Endodermal cell (in vitro differentiated cells): ENCODE measurements at regions not wholly inside any gene's neighbourhood (a gene's known extent, or its start where the extent isn't known, plus 50 kb on each side); places are given as distances from the start of the nearest gene placed in this dataset.
"Not testable (repeated sequence)": the region's sequence is repeated elsewhere in the genome, so short reads cannot be mapped to it uniquely, and the experiment has no call there.

Experiments used
- DNase-seq: peaks from one replicate; pipeline ENCODE4 v3.0.0-alpha.2; 2017
- H3K27ac ChIP-seq: 2 replicates; pipeline ENCODE4 v1.5.1; 2013; ENCODE audit warnings: mild to moderate bottlenecking, low read depth, low read length, moderate library complexity
- H3K27me3 ChIP-seq: 2 replicates; pipeline ENCODE4 v1.6.1; 2013; ENCODE audit warnings: mild to moderate bottlenecking, low read length, moderate library complexity; ENCODE audit not compliant: insufficient read depth, control insufficient read depth, poor library complexity, severe bottlenecking
- H3K36me3 ChIP-seq: 2 replicates; pipeline ENCODE4 v1.7.0; 2013; ENCODE audit warnings: mild to moderate bottlenecking, low read length, moderate library complexity; ENCODE audit not compliant: control insufficient read depth, insufficient read depth
- H3K4me1 ChIP-seq: one replicate; pipeline ENCODE4 v1.7.0; 2013; ENCODE audit warnings: low read length; ENCODE audit not compliant: control insufficient read depth, insufficient read depth
- H3K4me3 ChIP-seq: 2 replicates; pipeline ENCODE4 v1.5.1; 2013; ENCODE audit warnings: mild to moderate bottlenecking, low read length, moderate library complexity
- H3K9ac ChIP-seq: 2 replicates; pipeline ENCODE4 v1.6.1; 2013; ENCODE audit warnings: mild to moderate bottlenecking, low read length, moderate library complexity; ENCODE audit not compliant: poor library complexity, severe bottlenecking; ENCODE audit errors: extremely low read depth
- H3K9me3 ChIP-seq: 2 replicates; pipeline ENCODE4 v1.6.1; 2013; ENCODE audit warnings: mild to moderate bottlenecking, low read length, moderate library complexity; ENCODE audit not compliant: control insufficient read depth
- H3K27ac Mint-ChIP-seq: 2 replicates; pipeline ENCODE4 v1.8.0; 2020; ENCODE audit warnings: mixed read lengths
- H3K27me3 Mint-ChIP-seq: 2 replicates; pipeline ENCODE4 v1.8.0; 2021; ENCODE audit warnings: mild to moderate bottlenecking, mixed read lengths; ENCODE audit not compliant: insufficient read depth
- H3K36me3 Mint-ChIP-seq: 2 replicates; pipeline ENCODE4 v1.8.0; 2020; ENCODE audit warnings: low read depth, mixed read lengths
- H3K4me1 Mint-ChIP-seq: 2 replicates; pipeline ENCODE4 v1.8.0; 2020; ENCODE audit warnings: mixed read lengths
- H3K4me3 Mint-ChIP-seq: 2 replicates; pipeline ENCODE4 v1.8.0; 2020; ENCODE audit warnings: mild to moderate bottlenecking, moderate library complexity, mixed read lengths
- H3K9me3 Mint-ChIP-seq: 2 replicates; pipeline ENCODE4 v1.8.0; 2020; ENCODE audit warnings: mild to moderate bottlenecking, mixed read lengths
- CTCF ChIP-seq: fragments of 200-600 bp; sonication (generic); conservative IDR thresholded peaks from 2 replicates; pipeline ENCODE4 v1.5.0; 2021; ENCODE audit warnings: antibody characterized with exemption, mild to moderate bottlenecking
- WGBS, 2 experiments: methylation state at CpG; one replicate each; pipeline versions ENCODE4 v1.1.5 to v1.1.7; 2013; ENCODE audit warnings: missing lambda C conversion rate in 2 of 2, mixed read lengths in 1 of 2; ENCODE audit not compliant: insufficient coverage in 1 of 2, insufficient read length in 1 of 2; 5-methylcytosine and 5-hydroxymethylcytosine counted together

DNA sequence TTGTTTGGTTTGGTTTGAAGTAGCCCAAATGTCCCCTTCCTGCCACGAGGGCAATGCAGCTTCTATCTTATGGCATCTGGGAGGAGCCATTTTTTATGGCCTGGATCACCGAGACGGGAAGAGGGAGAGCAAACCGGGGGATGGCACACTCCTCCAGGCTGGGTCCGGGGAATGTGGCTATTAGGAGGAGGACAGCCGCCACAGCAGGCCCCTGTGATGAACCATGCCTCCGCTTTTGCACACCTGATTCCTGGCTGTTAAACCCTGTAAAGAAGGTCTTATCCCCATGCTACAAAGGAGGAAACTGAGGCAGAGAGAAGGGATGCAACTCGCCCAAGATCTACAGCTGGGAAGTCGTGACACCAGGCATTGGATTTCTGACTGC, 157.6 kb downstream of the OR4M2 start:
- DNase-seq: no peak
- Mint-ChIP-seq H3K27me3 (no peaks in the 10 kb centered on the region), H3K36me3 (peaks cover 10% of the 10 kb centered on the region), H3K4me1 (no peaks in the 10 kb centered on the region), H3K9me3 (peaks cover 98% of the 10 kb centered on the region), H3K27ac (no peak overlapping the region), H3K4me3 (no peak overlapping the region)
- WGBS, 2 experiments: 58 to 65% methylated on average over 8 to 9 of the region's 9 CpGs
- Histone ChIP-seq H3K27me3 (no peaks in the 10 kb centered on the region), H3K9me3 (peaks cover 88% of the 10 kb centered on the region), H3K9ac (no peak overlapping the region), H3K4me3 (no peak overlapping the region), H3K36me3 (no peaks in the 10 kb centered on the region), H3K4me1 (no peaks in the 10 kb centered on the region), H3K27ac (no peak overlapping the region)
- no peak for TF ChIP-seq CTCF

- not testable (repeated sequence) for H3K27me3 Mint-ChIP-seq, H3K4me3 Mint-ChIP-seq, H3K36me3 ChIP-seq, H3K27ac ChIP-seq, H3K27me3 ChIP-seq, H3K4me1 Mint-ChIP-seq, H3K4me3 ChIP-seq, H3K9ac ChIP-seq, H3K4me1 ChIP-seq, H3K27ac Mint-ChIP-seq, DNase-seq
- 74 to 77% methylated on average over 17 to 20 of the region's 20 CpGs for WGBS, 2 experiments
- H3K36me3 Mint-ChIP-seq: peaks cover 14% of the 10 kb centered on the region
- H3K9me3 ChIP-seq: peaks cover 89% of the 10 kb centered on the region
- H3K9me3 Mint-ChIP-seq: peaks cover 99% of the 10 kb centered on the region
These were observed 158.1 kb downstream of the OR4M2 start for GRCh38 chr15:22238276-22238958.

- H3K4me1 Mint-ChIP-seq, DNase-seq, H3K4me1 ChIP-seq, H3K4me3 Mint-ChIP-seq, H3K36me3 ChIP-seq, H3K27ac Mint-ChIP-seq, H3K27me3 ChIP-seq, H3K4me3 ChIP-seq, H3K27me3 Mint-ChIP-seq, H3K9ac ChIP-seq, H3K27ac ChIP-seq: not testable (repeated sequence)
- 80 to 84% methylated on average over 15 to 18 of the region's 22 CpGs for WGBS, 2 experiments
- peaks cover 90% of the 10 kb centered on the region for H3K9me3 ChIP-seq
- Mint-ChIP-seq H3K36me3 (peaks cover 15% of the 10 kb centered on the region), H3K9me3 (peaks cover 99% of the 10 kb centered on the region)
These were observed 158.9 kb downstream of the OR4M2 start for GRCh38 chr15:22238959-22239805.

DNA sequence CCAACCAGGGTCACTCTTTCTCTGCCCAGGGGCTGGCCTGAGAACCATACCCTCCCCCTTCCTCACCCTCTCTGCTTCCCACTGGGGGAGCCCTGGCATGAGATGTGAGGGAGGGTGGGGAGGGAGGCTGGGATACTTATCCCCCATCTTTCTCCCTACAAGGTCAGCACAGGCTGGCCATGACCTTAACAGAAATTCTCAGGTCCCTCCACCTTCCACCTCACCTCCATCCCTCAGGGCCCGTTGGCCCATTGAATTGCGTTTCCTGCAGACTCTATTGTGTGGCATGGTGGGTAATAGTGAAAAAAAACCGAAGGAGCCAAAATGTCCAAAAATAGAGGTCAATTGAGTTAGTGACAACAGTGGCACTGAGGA, 159.5 kb downstream of the OR4M2 start:
- Histone ChIP-seq H3K27me3 (no peaks in the 10 kb centered on the region), H3K27ac (no peak overlapping the region), H3K9ac (no peak overlapping the region), H3K9me3 (peaks cover 88% of the 10 kb centered on the region), H3K4me3 (no peak overlapping the region), H3K36me3 (no peaks in the 10 kb centered on the region), H3K4me1 (no peaks in the 10 kb centered on the region)
- DNase-seq: no peak
- Mint-ChIP-seq H3K4me1 (no peaks in the 10 kb centered on the region), H3K36me3 (peaks cover 15% of the 10 kb centered on the region), H3K9me3 (peaks cover 99% of the 10 kb centered on the region), H3K4me3 (no peak overlapping the region), H3K27ac (no peak overlapping the region), H3K27me3 (no peaks in the 10 kb centered on the region)
- TF ChIP-seq CTCF: no peak
- 58 to 61% methylated on average over 3 of the region's 3 CpGs for WGBS, 2 experiments
